ENCODE measurements at regions not wholly inside any gene's neighbourhood (a gene's known extent, or its start where the extent isn't known, plus 50 kb on each side); places are given as distances from the start of the nearest gene placed in this dataset.

DNA sequence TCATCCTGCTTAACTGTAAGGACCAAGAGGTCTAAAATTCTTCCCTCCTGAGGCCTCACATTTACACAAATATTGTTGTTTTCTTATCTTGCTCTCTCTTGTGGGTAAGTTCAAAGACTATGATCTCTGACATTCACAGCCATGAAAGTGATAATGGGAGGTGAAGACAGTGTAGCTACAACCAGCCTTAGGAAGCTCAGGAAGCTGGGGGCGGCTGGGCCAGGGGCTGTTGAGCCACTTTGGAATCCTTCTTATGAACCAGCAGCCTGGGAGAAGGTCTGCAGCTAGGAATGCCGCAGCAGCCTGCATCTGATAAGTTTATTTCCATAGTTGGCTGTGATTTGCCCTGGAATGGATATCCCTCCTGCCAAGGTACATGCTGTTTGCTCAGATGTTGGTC, 316.2 kb downstream of the STIM2 start:
- TF ChIP-seq, protein P1, sequence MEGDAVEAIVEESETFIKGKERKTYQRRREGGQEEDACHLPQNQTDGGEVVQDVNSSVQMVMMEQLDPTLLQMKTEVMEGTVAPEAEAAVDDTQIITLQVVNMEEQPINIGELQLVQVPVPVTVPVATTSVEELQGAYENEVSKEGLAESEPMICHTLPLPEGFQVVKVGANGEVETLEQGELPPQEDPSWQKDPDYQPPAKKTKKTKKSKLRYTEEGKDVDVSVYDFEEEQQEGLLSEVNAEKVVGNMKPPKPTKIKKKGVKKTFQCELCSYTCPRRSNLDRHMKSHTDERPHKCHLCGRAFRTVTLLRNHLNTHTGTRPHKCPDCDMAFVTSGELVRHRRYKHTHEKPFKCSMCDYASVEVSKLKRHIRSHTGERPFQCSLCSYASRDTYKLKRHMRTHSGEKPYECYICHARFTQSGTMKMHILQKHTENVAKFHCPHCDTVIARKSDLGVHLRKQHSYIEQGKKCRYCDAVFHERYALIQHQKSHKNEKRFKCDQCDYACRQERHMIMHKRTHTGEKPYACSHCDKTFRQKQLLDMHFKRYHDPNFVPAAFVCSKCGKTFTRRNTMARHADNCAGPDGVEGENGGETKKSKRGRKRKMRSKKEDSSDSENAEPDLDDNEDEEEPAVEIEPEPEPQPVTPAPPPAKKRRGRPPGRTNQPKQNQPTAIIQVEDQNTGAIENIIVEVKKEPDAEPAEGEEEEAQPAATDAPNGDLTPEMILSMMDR (IDR thresholded peaks at IDR 0.05), result no peak
- no peak for TF ChIP-seq POLR2A (IDR thresholded peaks at IDR 0.05)
- intact Hi-C loops (cut with DNase I; ENCODE audit: low total_unique reads), result no loop called here
- 44 to 64% methylated on average over 2 of the region's 2 CpGs for WGBS, 2 donors
- no peak for DNase-seq (ENCODE audit: low spot score in 2 of 2)
- no peak overlapping the region for H3K4me3 ChIP-seq (ENCODE audit: low read depth, poor library complexity, severe bottlenecking)

DNA sequence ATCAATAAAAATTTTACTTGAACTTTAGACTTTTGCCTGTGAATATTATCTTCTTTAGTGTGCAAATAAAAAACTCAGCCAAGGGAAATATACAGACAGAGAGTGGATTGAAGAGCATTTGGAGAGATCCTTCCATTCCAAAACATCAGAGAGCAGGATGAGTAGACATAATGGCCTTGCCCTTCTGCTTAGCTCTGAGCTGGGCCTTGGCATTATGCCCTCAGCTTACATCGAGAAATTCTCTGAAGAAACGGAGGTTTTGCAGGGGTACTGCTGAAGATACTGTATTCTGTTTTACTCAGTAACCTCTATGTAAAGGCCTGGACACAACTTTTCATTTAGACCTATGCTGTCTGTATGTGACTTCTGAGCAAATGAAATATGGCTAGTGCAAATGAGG, 317.4 kb downstream of the STIM2 start:
- intact Hi-C loops (cut with DNase I; ENCODE audit: low total_unique reads), result no loop called here
- no peak for DNase-seq (ENCODE audit: low spot score in 2 of 2)
- H3K4me3 ChIP-seq (ENCODE audit: low read depth, poor library complexity, severe bottlenecking), result no peak overlapping the region
- no peak for TF ChIP-seq POLR2A (IDR thresholded peaks at IDR 0.05)
- TF ChIP-seq, protein P1 (IDR thresholded peaks at IDR 0.05), result no peak
- 45% methylated on average over 2 of the region's 2 CpGs for WGBS, 2 donors

DNA sequence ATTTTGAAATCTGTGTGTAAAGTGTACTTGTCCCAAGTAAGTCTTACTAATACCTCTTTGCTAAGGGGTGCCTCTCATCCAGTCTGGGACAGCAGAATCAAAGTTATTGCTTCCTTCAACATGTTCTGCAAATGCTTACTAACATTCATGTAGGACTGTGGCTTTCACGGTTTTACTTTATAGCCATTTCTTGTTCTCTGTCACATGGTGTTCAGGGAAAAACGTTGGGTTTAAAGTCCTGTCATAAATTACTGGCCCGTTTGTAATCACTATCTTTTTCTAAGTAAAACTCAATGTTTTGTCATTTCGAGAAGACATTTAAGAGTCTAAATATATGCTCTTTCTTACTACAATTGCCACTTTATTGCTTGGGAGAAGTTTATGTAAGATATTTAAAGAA, 321.1 kb downstream of the STIM2 start:
- 20 to 33% methylated on average over 4 of the region's 4 CpGs for WGBS, 2 donors

DNA sequence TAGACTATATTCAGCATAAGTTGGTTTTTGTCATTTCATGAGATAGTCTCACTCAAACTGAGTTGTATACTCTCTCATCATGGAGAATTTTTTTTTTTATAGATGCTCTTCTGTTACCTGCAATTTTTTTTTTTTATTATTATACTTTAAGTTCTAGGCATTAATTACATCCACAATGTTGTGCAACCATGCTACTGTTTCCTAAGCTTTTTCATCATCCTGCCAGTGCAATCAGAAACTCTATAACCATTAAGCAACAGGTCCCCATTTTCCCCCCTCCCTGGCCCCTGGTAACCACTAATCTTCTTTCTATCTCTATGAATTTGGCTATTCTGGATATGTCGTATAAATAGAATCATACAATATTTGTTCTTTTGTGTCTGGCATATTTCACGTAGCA, 321.6 kb downstream of the STIM2 start:
- 94 to 95% methylated on average over 2 of the region's 2 CpGs for WGBS, 2 donors
- TF ChIP-seq, protein P1 (IDR thresholded peaks at IDR 0.05), result no peak
- no peak for TF ChIP-seq POLR2A (IDR thresholded peaks at IDR 0.05)

More for the DNA sequence above, 321.1 kb downstream of the STIM2 start:
- no peak for DNase-seq (ENCODE audit: low spot score in 2 of 2)
- intact Hi-C loops (cut with DNase I; ENCODE audit: low total_unique reads), result no loop called here
- no peak overlapping the region for H3K4me3 ChIP-seq (ENCODE audit: low read depth, poor library complexity, severe bottlenecking)
- no peak for TF ChIP-seq POLR2A (IDR thresholded peaks at IDR 0.05)
- TF ChIP-seq, protein P1 (IDR thresholded peaks at IDR 0.05), result no peak

DNA sequence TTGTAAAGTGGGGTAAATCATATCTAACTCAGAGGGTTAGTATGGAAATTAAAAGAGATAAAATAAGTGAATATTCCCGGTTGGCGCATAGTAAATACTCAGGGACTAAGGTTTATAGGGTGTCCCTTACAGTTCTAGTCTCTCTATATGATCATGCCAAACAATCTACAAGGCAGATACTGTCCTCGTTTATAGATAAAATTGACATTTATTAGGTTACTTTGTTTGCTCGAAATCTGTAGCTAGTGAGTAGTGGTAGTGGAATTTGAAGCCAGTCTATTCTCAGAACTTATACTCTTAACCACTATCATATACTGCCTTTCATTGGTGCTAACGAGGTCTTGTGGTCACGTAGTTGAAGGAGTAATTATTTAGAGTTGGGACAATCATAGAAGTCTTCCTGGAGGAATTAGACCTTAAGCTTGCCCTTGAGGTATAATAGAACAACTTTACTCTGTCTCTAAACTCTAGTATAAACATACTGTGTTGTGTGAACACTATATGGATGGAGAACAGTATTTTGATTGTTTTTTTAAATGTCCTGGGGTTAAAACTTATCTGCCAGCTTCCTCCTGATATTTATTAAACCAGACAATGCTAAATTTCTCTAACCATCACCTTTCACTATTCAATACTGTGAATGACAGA, 324.0 kb downstream of the STIM2 start:
- intact Hi-C loops (cut with DNase I; ENCODE audit: low total_unique reads), result no loop called here
- TF ChIP-seq POLR2A (IDR thresholded peaks at IDR 0.05), result no peak
- TF ChIP-seq, protein P1 (IDR thresholded peaks at IDR 0.05), result no peak
- 46 to 62% methylated on average over 6 of the region's 6 CpGs for WGBS, 2 donors
- H3K4me3 ChIP-seq (ENCODE audit: low read depth, poor library complexity, severe bottlenecking), result no peak overlapping the region
- no peak for DNase-seq (ENCODE audit: low spot score in 2 of 2)

More for the DNA sequence above, 321.6 kb downstream of the STIM2 start:
- DNase-seq (ENCODE audit: low spot score in 2 of 2), result no peak
- intact Hi-C loops (cut with DNase I; ENCODE audit: low total_unique reads), result no loop called here
- no peak overlapping the region for H3K4me3 ChIP-seq (ENCODE audit: low read depth, poor library complexity, severe bottlenecking)

DNA sequence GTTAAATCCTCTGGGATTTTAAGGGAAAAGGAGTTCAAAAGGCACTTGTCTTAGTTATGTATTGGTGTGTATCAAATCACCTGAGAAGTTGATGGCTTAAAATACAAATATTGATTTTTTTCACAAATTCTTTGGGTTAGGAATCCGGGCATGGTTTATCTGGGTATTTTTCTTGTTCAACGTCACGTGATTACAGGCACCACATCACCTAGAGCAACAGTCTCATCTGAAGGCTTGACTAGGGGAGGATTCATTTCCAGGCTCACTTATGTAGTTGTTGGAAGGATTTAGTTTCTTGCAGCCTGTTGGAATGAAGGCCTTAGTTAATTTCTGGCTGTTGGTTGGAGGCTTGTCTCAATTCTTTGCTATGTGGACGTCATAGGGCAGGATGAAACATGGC, 326.1 kb downstream of the STIM2 start:
- intact Hi-C loops (cut with DNase I; ENCODE audit: low total_unique reads), result no loop called here
- 81 to 86% methylated on average over 4 of the region's 4 CpGs for WGBS, 2 donors
- no peak for DNase-seq (ENCODE audit: low spot score in 2 of 2)
- no peak overlapping the region for H3K4me3 ChIP-seq (ENCODE audit: low read depth, poor library complexity, severe bottlenecking)
- TF ChIP-seq, protein P1 (IDR thresholded peaks at IDR 0.05), result no peak
- TF ChIP-seq POLR2A (IDR thresholded peaks at IDR 0.05), result no peak

Data from lower leg skin (tissue), 4 donors.